ENCODE measurements at regions not wholly inside any gene's neighbourhood (a gene's known extent, or its start where the extent isn't known, plus 50 kb on each side); places are given as distances from the start of the nearest gene placed in this dataset.

GRCh38 chr17:79527306-79527705 is 83.5 kb downstream of the RBFOX3 start:
- no peak for TF ChIP-seq POLR2A (IDR thresholded peaks at IDR 0.05)
- no peak for TF ChIP-seq CTCF (IDR thresholded peaks at IDR 0.05)
- no peaks in the 10 kb centered on the region for H3K27me3 ChIP-seq
- no peaks in the 10 kb centered on the region for H3K4me1 ChIP-seq
- no peaks in the 10 kb centered on the region for H3K9me3 ChIP-seq
- DNase-seq, result no peak
- no peak overlapping the region for H3K4me3 ChIP-seq
- no peaks in the 10 kb centered on the region for H3K36me3 ChIP-seq
- H3K27ac ChIP-seq, result no peak overlapping the region

- Histone ChIP-seq H3K27ac (no peak overlapping the region), H3K4me1 (no peaks in the 10 kb centered on the region), H3K27me3 (no peaks in the 10 kb centered on the region), H3K9me3 (no peaks in the 10 kb centered on the region), H3K36me3 (no peaks in the 10 kb centered on the region), H3K4me3 (no peak overlapping the region)
- DNase-seq, result no peak
- no peak for TF ChIP-seq CTCF (IDR thresholded peaks at IDR 0.05)
- TF ChIP-seq POLR2A (IDR thresholded peaks at IDR 0.05), result no peak
Measured at GRCh38 chr17:79525793-79526677, 84.8 kb downstream of the RBFOX3 start.

- Histone ChIP-seq H3K4me3 (no peak overlapping the region), H3K27me3 (no peaks in the 10 kb centered on the region), H3K4me1 (no peaks in the 10 kb centered on the region)
Measured at GRCh38 chr17:79524213-79525187, 86.4 kb downstream of the RBFOX3 start.

GRCh38 chr17:79522414-79522813 is 88.4 kb downstream of the RBFOX3 start:
- H3K9me3 ChIP-seq, result no peaks in the 10 kb centered on the region
- H3K27ac ChIP-seq, result no peak overlapping the region
- no peaks in the 10 kb centered on the region for H3K36me3 ChIP-seq
- DNase-seq, result no peak
- H3K4me3 ChIP-seq, result no peak overlapping the region
- H3K4me1 ChIP-seq, result no peaks in the 10 kb centered on the region
- no peak for TF ChIP-seq POLR2A (IDR thresholded peaks at IDR 0.05)
- no peak for TF ChIP-seq CTCF (IDR thresholded peaks at IDR 0.05)
- no peaks in the 10 kb centered on the region for H3K27me3 ChIP-seq

More at GRCh38 chr17:79524213-79525187, 86.4 kb downstream of the RBFOX3 start:
- no peak overlapping the region for H3K27ac ChIP-seq
- TF ChIP-seq CTCF (IDR thresholded peaks at IDR 0.05), result no peak
- TF ChIP-seq POLR2A (IDR thresholded peaks at IDR 0.05), result no peak
- no peaks in the 10 kb centered on the region for H3K36me3 ChIP-seq
- H3K9me3 ChIP-seq, result no peaks in the 10 kb centered on the region
- no peak for DNase-seq

GRCh38 chr17:79521225-79521624 is 89.6 kb downstream of the RBFOX3 start:
- Histone ChIP-seq H3K27me3 (no peaks in the 10 kb centered on the region), H3K9me3 (no peaks in the 10 kb centered on the region), H3K4me1 (no peaks in the 10 kb centered on the region), H3K36me3 (no peaks in the 10 kb centered on the region), H3K27ac (no peak overlapping the region), H3K4me3 (no peak overlapping the region)
- DNase-seq, result no peak
- TF ChIP-seq POLR2A (IDR thresholded peaks at IDR 0.05) (no peak), CTCF (IDR thresholded peaks at IDR 0.05) (no peak)
